ENCODE measurements at regions not wholly inside any gene's neighbourhood (a gene's known extent, or its start where the extent isn't known, plus 50 kb on each side); places are given as distances from the start of the nearest gene placed in this dataset.
A peak's percentile ranks its signal among the peaks of the same experiment; 100 is the strongest.
"Not testable (repeated sequence)": the region's sequence is repeated elsewhere in the genome, so short reads cannot be mapped to it uniquely, and the experiment has no call there.

DNA sequence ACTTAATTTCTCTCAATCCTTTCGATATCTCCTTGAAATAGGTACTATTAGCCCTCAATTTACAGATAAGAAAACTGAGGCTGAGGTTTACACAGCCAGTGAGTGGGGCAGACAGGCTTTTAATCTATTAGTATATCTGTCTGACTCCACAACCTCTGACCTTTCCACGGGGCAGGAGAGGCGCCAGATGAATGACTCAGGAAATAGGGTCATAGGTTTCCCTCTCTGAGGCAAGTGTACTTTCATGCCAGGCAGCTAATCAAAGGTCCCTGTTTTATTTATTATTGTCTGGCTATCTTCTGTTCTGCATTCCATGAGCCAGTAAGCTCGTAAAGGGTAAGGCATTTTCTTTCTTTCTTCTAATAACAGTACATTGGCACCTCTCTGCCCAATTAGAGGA, 79.6 kb upstream of the KLF4 start:
- Histone ChIP-seq H2BK12ac (ENCODE audit: insufficient read length, low read depth, low read length) (no peak overlapping the region), H2BK20ac (ENCODE audit: low read depth, low read length, poor library complexity, severe bottlenecking) (no peak overlapping the region), H3K23ac (ENCODE audit: insufficient read length, low read depth, low read length) (no peak overlapping the region), H4K91ac (ENCODE audit: insufficient read length, low read depth, low read length) (no peak overlapping the region), H3K18ac (ENCODE audit: insufficient read length, low read depth, low read length) (no peak overlapping the region), H4K8ac (replicated peaks; ENCODE audit: insufficient read length, low read depth, low read length) (no peak overlapping the region), H3K27ac (ENCODE audit: insufficient read length, low read depth, low read length) (no peak overlapping the region), H2BK120ac (ENCODE audit: low read depth, low read length, poor library complexity, severe bottlenecking) (no peak overlapping the region), H3K79me2 (ENCODE audit: insufficient read depth, low read length) (no peaks in the 10 kb centered on the region), H4K5ac (ENCODE audit: insufficient read length, low read depth, low read length) (no peak overlapping the region), H3K4me2 (ENCODE audit: insufficient read depth, insufficient read length, low read length) (no peak overlapping the region), H3K9ac (ENCODE audit: extremely low read depth, insufficient read length, low read length) (no peak overlapping the region), H3K4me1 (ENCODE audit: insufficient read depth, low read length) (no peaks in the 10 kb centered on the region), H3T11ph (ENCODE audit: low read length) (no peak overlapping the region), H3K56ac (ENCODE audit: insufficient read length, low read depth, low read length) (no peak overlapping the region), H3K4ac (ENCODE audit: low read depth, low read length) (no peak overlapping the region), H3K9me3 (ENCODE audit: control insufficient read depth, low read depth, low read length) (no peaks in the 10 kb centered on the region), H4K20me1 (ENCODE audit: control insufficient read depth, insufficient read depth, insufficient read length) (no peaks in the 10 kb centered on the region), H2AK5ac (ENCODE audit: insufficient read length, low read length) (no peak overlapping the region), H2BK5ac (ENCODE audit: insufficient read length, low read length) (no peak overlapping the region), H3K79me1 (ENCODE audit: insufficient read depth, low read depth, low read length, poor library complexity, severe bottlenecking) (no peaks in the 10 kb centered on the region), H2BK15ac (ENCODE audit: low read depth, low read length) (no peak overlapping the region), H3K14ac (ENCODE audit: insufficient read depth, low read length) (no peak overlapping the region), H3K23me2 (ENCODE audit: insufficient read length, low read depth, low read length, poor library complexity, severe bottlenecking) (no peaks in the 10 kb centered on the region), H2AFZ (ENCODE audit: low read length) (no peak overlapping the region), H3K27me3 (ENCODE audit: insufficient read depth, low read length) (no peaks in the 10 kb centered on the region)
- H3K9me3 Mint-ChIP-seq: no peaks in the 10 kb centered on the region
- H3K27ac Mint-ChIP-seq: peak overlapping the region in 1 of 3 experiments; percentile 27; a peak in 1 of 7 replicates
- H3K4me1 Mint-ChIP-seq: 0 out of 4 replicates have a peak, but pooled peaks cover 0 to 4% of the 10 kb centered on the region in 2 experiments
- TF ChIP-seq, protein P1, sequence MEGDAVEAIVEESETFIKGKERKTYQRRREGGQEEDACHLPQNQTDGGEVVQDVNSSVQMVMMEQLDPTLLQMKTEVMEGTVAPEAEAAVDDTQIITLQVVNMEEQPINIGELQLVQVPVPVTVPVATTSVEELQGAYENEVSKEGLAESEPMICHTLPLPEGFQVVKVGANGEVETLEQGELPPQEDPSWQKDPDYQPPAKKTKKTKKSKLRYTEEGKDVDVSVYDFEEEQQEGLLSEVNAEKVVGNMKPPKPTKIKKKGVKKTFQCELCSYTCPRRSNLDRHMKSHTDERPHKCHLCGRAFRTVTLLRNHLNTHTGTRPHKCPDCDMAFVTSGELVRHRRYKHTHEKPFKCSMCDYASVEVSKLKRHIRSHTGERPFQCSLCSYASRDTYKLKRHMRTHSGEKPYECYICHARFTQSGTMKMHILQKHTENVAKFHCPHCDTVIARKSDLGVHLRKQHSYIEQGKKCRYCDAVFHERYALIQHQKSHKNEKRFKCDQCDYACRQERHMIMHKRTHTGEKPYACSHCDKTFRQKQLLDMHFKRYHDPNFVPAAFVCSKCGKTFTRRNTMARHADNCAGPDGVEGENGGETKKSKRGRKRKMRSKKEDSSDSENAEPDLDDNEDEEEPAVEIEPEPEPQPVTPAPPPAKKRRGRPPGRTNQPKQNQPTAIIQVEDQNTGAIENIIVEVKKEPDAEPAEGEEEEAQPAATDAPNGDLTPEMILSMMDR (conservative IDR thresholded peaks at IDR 0.05): no peak
- DNase-seq: no peak
- no peaks in the 10 kb centered on the region for H3K36me3 Mint-ChIP-seq (ENCODE audit: insufficient read depth in 1 of 3, low read depth in 3 of 3)
- no peaks in the 10 kb centered on the region for H3K27me3 Mint-ChIP-seq (ENCODE audit: low read depth)
- no CpG with 5 or more reads among the region's 4 CpGs for WGBS (ENCODE audit: extremely low coverage, insufficient read length, low lambda C conversion rate)
- no peak overlapping the region for H3K4me3 Mint-ChIP-seq

DNA sequence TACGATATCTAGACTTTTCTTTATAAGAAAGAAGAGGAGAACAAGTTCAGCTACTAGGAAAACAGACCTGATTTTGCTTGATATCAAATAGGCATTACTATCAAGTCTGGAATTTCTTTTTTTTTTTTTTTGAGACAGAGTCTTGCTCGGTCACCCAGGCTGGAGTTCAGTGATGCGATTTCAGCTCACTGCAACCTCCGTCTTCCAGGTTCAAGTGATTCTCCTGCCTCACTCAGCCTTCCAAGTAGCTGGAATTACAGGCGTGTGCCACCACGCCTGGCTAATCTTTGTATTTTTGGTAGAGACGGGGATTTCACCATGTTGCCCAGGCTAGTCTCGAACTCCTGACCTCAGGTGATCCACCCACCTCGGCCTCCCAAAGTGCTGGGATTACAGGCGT, 78.8 kb upstream of the KLF4 start:
- H3K4me1 Mint-ChIP-seq; H3K79me2 ChIP-seq (ENCODE audit: insufficient read depth, low read length); H3K9me3 Mint-ChIP-seq; H3K14ac ChIP-seq (ENCODE audit: insufficient read depth, low read length); DNase-seq; H2AK5ac ChIP-seq (ENCODE audit: insufficient read length, low read length); H3T11ph ChIP-seq (ENCODE audit: low read length); H2AFZ ChIP-seq (ENCODE audit: low read length); H3K27ac Mint-ChIP-seq; H3K27ac ChIP-seq (ENCODE audit: insufficient read length, low read depth, low read length); H2BK12ac ChIP-seq (ENCODE audit: insufficient read length, low read depth, low read length); H3K4me1 ChIP-seq (ENCODE audit: insufficient read depth, low read length); H3K23ac ChIP-seq (ENCODE audit: insufficient read length, low read depth, low read length); H3K4ac ChIP-seq (ENCODE audit: low read depth, low read length); H3K4me2 ChIP-seq (ENCODE audit: insufficient read depth, insufficient read length, low read length); H4K5ac ChIP-seq (ENCODE audit: insufficient read length, low read depth, low read length); H3K79me1 ChIP-seq (ENCODE audit: insufficient read depth, low read depth, low read length, poor library complexity, severe bottlenecking); H4K20me1 ChIP-seq (ENCODE audit: control insufficient read depth, insufficient read depth, insufficient read length); H4K8ac ChIP-seq (replicated peaks; ENCODE audit: insufficient read length, low read depth, low read length); H2BK20ac ChIP-seq (ENCODE audit: low read depth, low read length, poor library complexity, severe bottlenecking); H3K36me3 Mint-ChIP-seq (ENCODE audit: insufficient read depth in 1 of 3, low read depth in 3 of 3); H3K56ac ChIP-seq (ENCODE audit: insufficient read length, low read depth, low read length); H2BK120ac ChIP-seq (ENCODE audit: low read depth, low read length, poor library complexity, severe bottlenecking); H3K4me3 Mint-ChIP-seq; H3K9me3 ChIP-seq (ENCODE audit: control insufficient read depth, low read depth, low read length); H3K27me3 Mint-ChIP-seq (ENCODE audit: low read depth); H2BK5ac ChIP-seq (ENCODE audit: insufficient read length, low read length); H3K27me3 ChIP-seq (ENCODE audit: insufficient read depth, low read length); H4K91ac ChIP-seq (ENCODE audit: insufficient read length, low read depth, low read length); H3K23me2 ChIP-seq (ENCODE audit: insufficient read length, low read depth, low read length, poor library complexity, severe bottlenecking); H3K18ac ChIP-seq (ENCODE audit: insufficient read length, low read depth, low read length); H3K9ac ChIP-seq (ENCODE audit: extremely low read depth, insufficient read length, low read length); H2BK15ac ChIP-seq (ENCODE audit: low read depth, low read length): not testable (repeated sequence)
- no CpG with 5 or more reads among the region's 10 CpGs for WGBS (ENCODE audit: extremely low coverage, insufficient read length, low lambda C conversion rate)
